Karpas-422 (cell line): ENCODE measurements at regions not wholly inside any gene's neighbourhood (a gene's known extent, or its start where the extent isn't known, plus 50 kb on each side); places are given as distances from the start of the nearest gene placed in this dataset.
"Not testable (repeated sequence)": the region's sequence is repeated elsewhere in the genome, so short reads cannot be mapped to it uniquely, and the experiment has no call there.

Experiments
- DNase-seq: peaks from one replicate; pipeline ENCODE4 v3.0.0-alpha.2; 2015
- H2AFZ ChIP-seq: fragments of 200-600 bp; sonication (generic); 2 replicates; pipeline ENCODE4 v1.6.1; 2014; ENCODE audit warnings: antibody characterized with exemption, low read length, mixed read lengths
- H3K27ac ChIP-seq: fragments of 200-600 bp; sonication (generic); 2 replicates; pipeline ENCODE4 v1.5.1; 2014; ENCODE audit warnings: mild to moderate bottlenecking, low read length, moderate library complexity
- H3K27me3 ChIP-seq: fragments of 200-600 bp; sonication (generic); 2 replicates; pipeline ENCODE4 v1.6.1; 2014; ENCODE audit warnings: low read length, mixed read lengths
- H3K36me3 ChIP-seq: fragments of 200-600 bp; sonication (generic); 2 replicates; pipeline ENCODE4 v1.6.1; 2014; ENCODE audit warnings: low read length, mixed read lengths; ENCODE audit not compliant: insufficient read depth
- H3K4me1 ChIP-seq: fragments of 200-600 bp; sonication (generic); 2 replicates; pipeline ENCODE4 v1.6.1; 2014; ENCODE audit warnings: mild to moderate bottlenecking, low read length, mixed read lengths
- H3K4me2 ChIP-seq: fragments of 200-600 bp; sonication (generic); 2 replicates; pipeline ENCODE4 v1.6.1; 2014; ENCODE audit warnings: low read length, low read depth, mild to moderate bottlenecking; ENCODE audit not compliant: poor library complexity, severe bottlenecking
- H3K4me3 ChIP-seq: fragments of 200-600 bp; sonication (generic); 2 replicates; pipeline ENCODE4 v1.5.1; 2014; ENCODE audit warnings: mild to moderate bottlenecking, antibody characterized with exemption, low read length, mixed read lengths
- H3K79me2 ChIP-seq: fragments of 200-600 bp; sonication (generic); 2 replicates; pipeline ENCODE4 v1.6.1; 2014; ENCODE audit warnings: mild to moderate bottlenecking, low read length, mixed read lengths
- H3K9ac ChIP-seq: fragments of 200-600 bp; sonication (generic); 2 replicates; pipeline ENCODE4 v1.6.0; 2014; ENCODE audit warnings: low read length
- H3K9me2 ChIP-seq: fragments of 200-600 bp; sonication (generic), shearing (Covaris generic); replicated peaks from 2 replicates; pipeline ENCODE4 v1.6.0; 2014; ENCODE audit warnings: mild to moderate bottlenecking, low read length, moderate library complexity; ENCODE audit not compliant: insufficient read depth
- H3K9me3 ChIP-seq: fragments of 300-700, 200-600 bp; sonication (generic); 2 replicates; pipeline ENCODE4 v1.6.1; 2014; ENCODE audit warnings: low read length, mixed read lengths
- H4K20me1 ChIP-seq: fragments of 200-600 bp; sonication (generic); 2 replicates; pipeline ENCODE4 v1.6.1; 2014; ENCODE audit warnings: mild to moderate bottlenecking, antibody characterized with exemption, low read length, low read depth; ENCODE audit not compliant: insufficient read depth

- not testable (repeated sequence) for H3K27me3 ChIP-seq, H3K4me3 ChIP-seq, H3K9me3 ChIP-seq, H3K9ac ChIP-seq, H2AFZ ChIP-seq, H3K4me2 ChIP-seq, H4K20me1 ChIP-seq, H3K79me2 ChIP-seq, H3K36me3 ChIP-seq, H3K9me2 ChIP-seq, H3K4me1 ChIP-seq, DNase-seq, H3K27ac ChIP-seq
Observed at GRCh38 chr17:62223585-62223984, 156.8 kb upstream of the EFCAB3 start.

- H3K9ac ChIP-seq = no peak overlapping the region
Observed at GRCh38 chr17:62219221-62219899, 154.3 kb upstream of the MED13 start.

GRCh38 chr17:62216847-62217246 lies 151.8 kb upstream of the MED13 start:
- Histone ChIP-seq H3K9ac (no peak overlapping the region), H3K4me1 (no peaks in the 10 kb centered on the region), H3K4me2 (no peak overlapping the region), H4K20me1 (no peaks in the 10 kb centered on the region), H3K27me3 (no peaks in the 10 kb centered on the region), H3K36me3 (no peaks in the 10 kb centered on the region), H3K79me2 (no peaks in the 10 kb centered on the region), H2AFZ (no peak overlapping the region), H3K4me3 (no peak overlapping the region), H3K9me3 (no peaks in the 10 kb centered on the region), H3K9me2 (no peaks in the 10 kb centered on the region), H3K27ac (no peak overlapping the region)
- no peak for DNase-seq

More at GRCh38 chr17:62219221-62219899, 154.3 kb upstream of the MED13 start:
- H3K4me1 ChIP-seq = no peaks in the 10 kb centered on the region
- DNase-seq = no peak
- no peaks in the 10 kb centered on the region for H3K9me3 ChIP-seq
- no peak overlapping the region for H2AFZ ChIP-seq
- no peaks in the 10 kb centered on the region for H4K20me1 ChIP-seq
- H3K4me2 ChIP-seq = no peak overlapping the region
- no peaks in the 10 kb centered on the region for H3K9me2 ChIP-seq
- no peaks in the 10 kb centered on the region for H3K27me3 ChIP-seq
- H3K79me2 ChIP-seq = no peaks in the 10 kb centered on the region
- no peak overlapping the region for H3K4me3 ChIP-seq
- no peaks in the 10 kb centered on the region for H3K36me3 ChIP-seq
- no peak overlapping the region for H3K27ac ChIP-seq

GRCh38 chr17:62215891-62216290 lies 150.8 kb upstream of the MED13 start:
- not testable (repeated sequence) for H3K36me3 ChIP-seq, H3K4me2 ChIP-seq, H3K79me2 ChIP-seq, H3K27me3 ChIP-seq, H3K9me2 ChIP-seq, H4K20me1 ChIP-seq, H3K9ac ChIP-seq, H2AFZ ChIP-seq, H3K4me3 ChIP-seq, H3K9me3 ChIP-seq, DNase-seq, H3K27ac ChIP-seq, H3K4me1 ChIP-seq

GRCh38 chr17:62206550-62206949 lies 141.5 kb upstream of the MED13 start:
- no peaks in the 10 kb centered on the region for H3K9me2 ChIP-seq
- no peak overlapping the region for H3K4me3 ChIP-seq
- no peaks in the 10 kb centered on the region for H3K36me3 ChIP-seq
- H3K4me2 ChIP-seq = no peak overlapping the region
- H3K4me1 ChIP-seq = no peaks in the 10 kb centered on the region
- no peaks in the 10 kb centered on the region for H3K79me2 ChIP-seq
- no peaks in the 10 kb centered on the region for H4K20me1 ChIP-seq
- DNase-seq = no peak
- H3K9me3 ChIP-seq = no peaks in the 10 kb centered on the region
- H3K9ac ChIP-seq = no peak overlapping the region
- no peaks in the 10 kb centered on the region for H3K27me3 ChIP-seq
- no peak overlapping the region for H3K27ac ChIP-seq
- no peak overlapping the region for H2AFZ ChIP-seq

- H3K36me3 ChIP-seq, H3K27ac ChIP-seq, H3K9ac ChIP-seq, H3K9me2 ChIP-seq, H3K4me3 ChIP-seq, H3K9me3 ChIP-seq, H4K20me1 ChIP-seq, H3K4me1 ChIP-seq, H2AFZ ChIP-seq, H3K79me2 ChIP-seq, H3K4me2 ChIP-seq, DNase-seq, H3K27me3 ChIP-seq: not testable (repeated sequence)
Observed at GRCh38 chr17:62197156-62197555, 132.1 kb upstream of the MED13 start.

- not testable (repeated sequence) for H4K20me1 ChIP-seq, H3K27ac ChIP-seq, DNase-seq, H3K9me2 ChIP-seq, H3K79me2 ChIP-seq, H2AFZ ChIP-seq, H3K36me3 ChIP-seq, H3K9me3 ChIP-seq, H3K4me2 ChIP-seq, H3K4me1 ChIP-seq, H3K27me3 ChIP-seq, H3K9ac ChIP-seq, H3K4me3 ChIP-seq
Observed at GRCh38 chr17:62196587-62196986, 131.5 kb upstream of the MED13 start.

- H3K4me1 ChIP-seq = no peaks in the 10 kb centered on the region
- H3K27ac ChIP-seq = no peak overlapping the region
- H3K9me3 ChIP-seq = no peaks in the 10 kb centered on the region
- no peaks in the 10 kb centered on the region for H3K27me3 ChIP-seq
- H3K9me2 ChIP-seq = no peaks in the 10 kb centered on the region
- H3K4me3 ChIP-seq = no peak overlapping the region
- no peaks in the 10 kb centered on the region for H3K36me3 ChIP-seq
- no peak overlapping the region for H2AFZ ChIP-seq
- H3K9ac ChIP-seq = no peak overlapping the region
- H3K4me2 ChIP-seq = no peak overlapping the region
- H4K20me1 ChIP-seq = no peaks in the 10 kb centered on the region
- no peaks in the 10 kb centered on the region for H3K79me2 ChIP-seq
- no peak for DNase-seq
Observed at GRCh38 chr17:62194401-62194800, 129.3 kb upstream of the MED13 start.

- Histone ChIP-seq H3K9me3 (no peaks in the 10 kb centered on the region), H3K36me3 (no peaks in the 10 kb centered on the region), H3K27me3 (no peaks in the 10 kb centered on the region), H3K9me2 (no peaks in the 10 kb centered on the region), H3K4me1 (no peaks in the 10 kb centered on the region), H3K4me2 (no peak overlapping the region), H3K27ac (no peak overlapping the region), H3K79me2 (no peaks in the 10 kb centered on the region), H4K20me1 (no peaks in the 10 kb centered on the region), H2AFZ (no peak overlapping the region), H3K9ac (no peak overlapping the region), H3K4me3 (no peak overlapping the region)
- no peak for DNase-seq
Observed at GRCh38 chr17:62193249-62193648, 128.2 kb upstream of the MED13 start.
